Esophagus muscularis mucosa (tissue), 3 donors: ENCODE measurements at regions not wholly inside any gene's neighbourhood (a gene's known extent, or its start where the extent isn't known, plus 50 kb on each side); places are given as distances from the start of the nearest gene placed in this dataset.

ENCODE experiments used
- POLR2AphosphoS5 ChIP-seq, 2 donors: sonication (generic); formaldehyde crosslinking; IDR thresholded peaks; one replicate each; pipeline ENCODE4 v1.6.1; 2017; ENCODE audit warnings: antibody characterized with exemption in 2 of 2
- TF ChIP-seq, protein P1 (sequence below), 3 experiments: fragments of 200-600 bp in 2 of 3; fragments of 450-650 bp in 1 of 3; sonication (generic) in 2 of 3; IDR thresholded peaks; one replicate each; pipeline ENCODE4 v1.5.1; 2017 to 2019; ENCODE audit warnings: antibody characterized with exemption in 3 of 3, mild to moderate bottlenecking in 2 of 3, moderate library complexity in 1 of 3

- TF ChIP-seq, protein P1, sequence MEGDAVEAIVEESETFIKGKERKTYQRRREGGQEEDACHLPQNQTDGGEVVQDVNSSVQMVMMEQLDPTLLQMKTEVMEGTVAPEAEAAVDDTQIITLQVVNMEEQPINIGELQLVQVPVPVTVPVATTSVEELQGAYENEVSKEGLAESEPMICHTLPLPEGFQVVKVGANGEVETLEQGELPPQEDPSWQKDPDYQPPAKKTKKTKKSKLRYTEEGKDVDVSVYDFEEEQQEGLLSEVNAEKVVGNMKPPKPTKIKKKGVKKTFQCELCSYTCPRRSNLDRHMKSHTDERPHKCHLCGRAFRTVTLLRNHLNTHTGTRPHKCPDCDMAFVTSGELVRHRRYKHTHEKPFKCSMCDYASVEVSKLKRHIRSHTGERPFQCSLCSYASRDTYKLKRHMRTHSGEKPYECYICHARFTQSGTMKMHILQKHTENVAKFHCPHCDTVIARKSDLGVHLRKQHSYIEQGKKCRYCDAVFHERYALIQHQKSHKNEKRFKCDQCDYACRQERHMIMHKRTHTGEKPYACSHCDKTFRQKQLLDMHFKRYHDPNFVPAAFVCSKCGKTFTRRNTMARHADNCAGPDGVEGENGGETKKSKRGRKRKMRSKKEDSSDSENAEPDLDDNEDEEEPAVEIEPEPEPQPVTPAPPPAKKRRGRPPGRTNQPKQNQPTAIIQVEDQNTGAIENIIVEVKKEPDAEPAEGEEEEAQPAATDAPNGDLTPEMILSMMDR (IDR thresholded peaks at IDR 0.05), result no peak
- no peak for TF ChIP-seq POLR2AphosphoS5 (IDR thresholded peaks at IDR 0.05)
Measured at GRCh38 chr2:60070196-60070595, 483.3 kb downstream of the BCL11A start.
